Ascending aorta (tissue), 2 donors: ENCODE measurements at regions not wholly inside any gene's neighbourhood (a gene's known extent, or its start where the extent isn't known, plus 50 kb on each side); places are given as distances from the start of the nearest gene placed in this dataset.

Experiments
- DNase-seq, 2 donors: peaks; one replicate each; pipeline ENCODE4 v3.0.0-alpha.2; 2019; ENCODE audit warnings: low spot score in 2 of 2
- H3K27ac ChIP-seq, 2 donors: fragments of 200-600 bp; sonication (generic); one replicate each; pipeline ENCODE4 v1.5.1; 2016 to 2017; ENCODE audit warnings: mild to moderate bottlenecking in 1 of 2
- H3K27me3 ChIP-seq: fragments of 200-600 bp; sonication (generic); one replicate; pipeline ENCODE4 v1.5.1; 2017
- H3K36me3 ChIP-seq, 2 donors: fragments of 200-600 bp; sonication (generic); one replicate each; pipeline ENCODE4 v1.5.1; 2016
- H3K4me1 ChIP-seq, 2 donors: fragments of 200-600 bp; sonication (generic); one replicate each; pipeline ENCODE4 v1.5.1; 2016 to 2017; ENCODE audit warnings: mild to moderate bottlenecking in 1 of 2
- H3K4me3 ChIP-seq, 2 donors: fragments of 200-600 bp; sonication (generic); one replicate each; pipeline ENCODE4 v1.5.1; 2016 to 2017; ENCODE audit warnings: mild to moderate bottlenecking in 1 of 2
- H3K9me3 ChIP-seq, 2 donors: fragments of 200-600 bp; sonication (generic); one replicate each; pipeline ENCODE4 v1.5.1; 2016
- CTCF ChIP-seq, 3 experiments: fragments of 200-600 bp in 2 of 3; fragments of 450-650 bp in 1 of 3; sonication (generic) in 2 of 3; IDR thresholded peaks; one replicate each; pipeline ENCODE4 v1.5.1; 2016 to 2019; ENCODE audit warnings: antibody characterized with exemption in 3 of 3, mild to moderate bottlenecking in 1 of 3, moderate library complexity in 1 of 3
- intact Hi-C: fragments of 100-400 bp; cut with DNase I; formaldehyde crosslinking; loops from one replicate; pipeline ENCODE4 v1.15.1; 2023

GRCh38 chr2:15860760-15861159, 79.6 kb upstream of the MYCN start:
- H3K4me3 ChIP-seq, result no peak overlapping the region
- no peak for DNase-seq
- H3K27ac ChIP-seq, result no peak overlapping the region
- no peaks in the 10 kb centered on the region for H3K27me3 ChIP-seq
- TF ChIP-seq CTCF (IDR thresholded peaks at IDR 0.05), result no peak
- H3K4me1 ChIP-seq, result no peaks in the 10 kb centered on the region
- intact Hi-C loops, result no loop called here
- H3K36me3 ChIP-seq, result no peaks in the 10 kb centered on the region
- H3K9me3 ChIP-seq, result no peaks in the 10 kb centered on the region

- intact Hi-C loops, result no loop called here
- no peaks in the 10 kb centered on the region for H3K36me3 ChIP-seq
- no peak overlapping the region for H3K4me3 ChIP-seq
Observed at GRCh38 chr2:15861172-15861822, 79.1 kb upstream of the MYCN start.

GRCh38 chr2:15861898-15862297, 78.5 kb upstream of the MYCN start:
- intact Hi-C loops, result no loop called here
- Histone ChIP-seq H3K27ac (no peak overlapping the region), H3K4me1 (no peaks in the 10 kb centered on the region), H3K27me3 (no peaks in the 10 kb centered on the region), H3K9me3 (no peaks in the 10 kb centered on the region), H3K36me3 (no peaks in the 10 kb centered on the region), H3K4me3 (no peak overlapping the region)
- no peak for DNase-seq
- no peak for TF ChIP-seq CTCF (IDR thresholded peaks at IDR 0.05)

More at GRCh38 chr2:15861172-15861822, 79.1 kb upstream of the MYCN start:
- Histone ChIP-seq H3K27ac (no peak overlapping the region), H3K27me3 (no peaks in the 10 kb centered on the region), H3K9me3 (no peaks in the 10 kb centered on the region), H3K4me1 (no peaks in the 10 kb centered on the region)
- TF ChIP-seq CTCF (IDR thresholded peaks at IDR 0.05), result no peak
- no peak for DNase-seq

GRCh38 chr2:15863089-15863488, 77.3 kb upstream of the MYCN start:
- no peak for TF ChIP-seq CTCF (IDR thresholded peaks at IDR 0.05)
- no peak overlapping the region for H3K4me3 ChIP-seq
- H3K36me3 ChIP-seq, result no peaks in the 10 kb centered on the region
- H3K27me3 ChIP-seq, result no peaks in the 10 kb centered on the region
- intact Hi-C loops, result no loop called here
- no peaks in the 10 kb centered on the region for H3K9me3 ChIP-seq
- no peak overlapping the region for H3K27ac ChIP-seq
- no peak for DNase-seq
- H3K4me1 ChIP-seq, result no peaks in the 10 kb centered on the region

- Histone ChIP-seq H3K27me3 (no peaks in the 10 kb centered on the region), H3K4me3 (no peak overlapping the region), H3K9me3 (no peaks in the 10 kb centered on the region), H3K27ac (no peak overlapping the region), H3K36me3 (no peaks in the 10 kb centered on the region), H3K4me1 (no peaks in the 10 kb centered on the region)
- no peak for TF ChIP-seq CTCF (IDR thresholded peaks at IDR 0.05)
- intact Hi-C loops, result no loop called here
- no peak for DNase-seq
Observed at GRCh38 chr2:15863494-15864175, 76.7 kb upstream of the MYCN start.
